ENCODE measurements at regions not wholly inside any gene's neighbourhood (a gene's known extent, or its start where the extent isn't known, plus 50 kb on each side); places are given as distances from the start of the nearest gene placed in this dataset.
A peak's percentile ranks its signal among the peaks of the same experiment; 100 is the strongest.

- H3K4me3 ChIP-seq (ENCODE audit: low read depth in 1 of 2, low read length in 2 of 2) = no peak overlapping the region
- H3K36me3 ChIP-seq (ENCODE audit: insufficient read depth, low read length) = no peaks in the 10 kb centered on the region
- H3K9ac ChIP-seq (ENCODE audit: low read length) = no peak overlapping the region
- no peak overlapping the region for H3K27ac ChIP-seq (ENCODE audit: low read depth, low read length)
- H3K27me3 ChIP-seq (ENCODE audit: control insufficient read depth in 1 of 2, insufficient read depth in 2 of 2, low read length in 2 of 2) = no peaks in the 10 kb centered on the region
- H3K9me3 ChIP-seq (ENCODE audit: low read length) = no peaks in the 10 kb centered on the region
- H3K4me1 ChIP-seq (ENCODE audit: insufficient read depth, low read length) = peaks cover 16% of the 10 kb centered on the region
Measured at GRCh38 chr12:19850346-19851065, 411.2 kb downstream of the AEBP2 start.

- Histone ChIP-seq H3K9ac (ENCODE audit: low read length) (no peak overlapping the region), H3K4me1 (ENCODE audit: insufficient read depth, low read length) (peaks cover 14% of the 10 kb centered on the region), H3K36me3 (ENCODE audit: insufficient read depth, low read length) (no peaks in the 10 kb centered on the region), H3K4me3 (ENCODE audit: low read depth in 1 of 2, low read length in 2 of 2) (no peak overlapping the region), H3K27ac (ENCODE audit: low read depth, low read length) (no peak overlapping the region), H3K9me3 (ENCODE audit: low read length) (no peaks in the 10 kb centered on the region), H3K27me3 (ENCODE audit: control insufficient read depth in 1 of 2, insufficient read depth in 2 of 2, low read length in 2 of 2) (no peaks in the 10 kb centered on the region)
Measured at GRCh38 chr12:19852100-19852855, 413.0 kb downstream of the AEBP2 start.

- no peak overlapping the region for H3K27ac ChIP-seq (ENCODE audit: low read depth, low read length)
- no peak overlapping the region for H3K9ac ChIP-seq (ENCODE audit: low read length)
- no peak overlapping the region for H3K4me3 ChIP-seq (ENCODE audit: low read depth in 1 of 2, low read length in 2 of 2)
- no peaks in the 10 kb centered on the region for H3K27me3 ChIP-seq (ENCODE audit: control insufficient read depth in 1 of 2, insufficient read depth in 2 of 2, low read length in 2 of 2)
- H3K36me3 ChIP-seq (ENCODE audit: insufficient read depth, low read length) = no peaks in the 10 kb centered on the region
- peaks cover 9% of the 10 kb centered on the region for H3K4me1 ChIP-seq (ENCODE audit: insufficient read depth, low read length)
- no peaks in the 10 kb centered on the region for H3K9me3 ChIP-seq (ENCODE audit: low read length)
Measured at GRCh38 chr12:19855851-19856250, 416.6 kb downstream of the AEBP2 start.

- no peak overlapping the region for H3K27ac ChIP-seq (ENCODE audit: low read depth, low read length)
Measured at GRCh38 chr12:19856389-19856788, 417.1 kb downstream of the AEBP2 start.

GRCh38 chr12:19857204-19857603 lies 417.9 kb downstream of the AEBP2 start:
- no peak overlapping the region for H3K27ac ChIP-seq (ENCODE audit: low read depth, low read length)
- no peaks in the 10 kb centered on the region for H3K9me3 ChIP-seq (ENCODE audit: low read length)
- H3K27me3 ChIP-seq (ENCODE audit: control insufficient read depth in 1 of 2, insufficient read depth in 2 of 2, low read length in 2 of 2) = no peaks in the 10 kb centered on the region
- no peaks in the 10 kb centered on the region for H3K36me3 ChIP-seq (ENCODE audit: insufficient read depth, low read length)
- H3K9ac ChIP-seq (ENCODE audit: low read length) = no peak overlapping the region
- no peak overlapping the region for H3K4me3 ChIP-seq (ENCODE audit: low read depth in 1 of 2, low read length in 2 of 2)
- peaks cover 9% of the 10 kb centered on the region for H3K4me1 ChIP-seq (ENCODE audit: insufficient read depth, low read length)

More at GRCh38 chr12:19856389-19856788, 417.1 kb downstream of the AEBP2 start:
- H3K36me3 ChIP-seq (ENCODE audit: insufficient read depth, low read length) = no peaks in the 10 kb centered on the region
- H3K27me3 ChIP-seq (ENCODE audit: control insufficient read depth in 1 of 2, insufficient read depth in 2 of 2, low read length in 2 of 2) = no peaks in the 10 kb centered on the region
- H3K9me3 ChIP-seq (ENCODE audit: low read length) = no peaks in the 10 kb centered on the region
- no peak overlapping the region for H3K9ac ChIP-seq (ENCODE audit: low read length)
- peak overlapping the region in 1 of 2 donors; percentile 16 for H3K4me3 ChIP-seq (ENCODE audit: low read depth in 1 of 2, low read length in 2 of 2)
- H3K4me1 ChIP-seq (ENCODE audit: insufficient read depth, low read length) = peaks cover 9% of the 10 kb centered on the region

GRCh38 chr12:19867151-19867550 lies 427.9 kb downstream of the AEBP2 start:
- Histone ChIP-seq H3K9ac (ENCODE audit: low read length) (no peak overlapping the region), H3K4me1 (ENCODE audit: insufficient read depth, low read length) (peaks cover 10% of the 10 kb centered on the region), H3K27ac (ENCODE audit: low read depth, low read length) (no peak overlapping the region), H3K27me3 (ENCODE audit: control insufficient read depth in 1 of 2, insufficient read depth in 2 of 2, low read length in 2 of 2) (no peaks in the 10 kb centered on the region), H3K9me3 (ENCODE audit: low read length) (no peaks in the 10 kb centered on the region), H3K36me3 (ENCODE audit: insufficient read depth, low read length) (no peaks in the 10 kb centered on the region), H3K4me3 (ENCODE audit: low read depth in 1 of 2, low read length in 2 of 2) (no peak overlapping the region)

GRCh38 chr12:19867970-19868369 lies 428.7 kb downstream of the AEBP2 start:
- H3K9me3 ChIP-seq (ENCODE audit: low read length) = no peaks in the 10 kb centered on the region
- H3K4me1 ChIP-seq (ENCODE audit: insufficient read depth, low read length) = peaks cover 10% of the 10 kb centered on the region
- no peaks in the 10 kb centered on the region for H3K27me3 ChIP-seq (ENCODE audit: control insufficient read depth in 1 of 2, insufficient read depth in 2 of 2, low read length in 2 of 2)
- no peak overlapping the region for H3K9ac ChIP-seq (ENCODE audit: low read length)
- no peaks in the 10 kb centered on the region for H3K36me3 ChIP-seq (ENCODE audit: insufficient read depth, low read length)
- H3K4me3 ChIP-seq (ENCODE audit: low read depth in 1 of 2, low read length in 2 of 2) = no peak overlapping the region
- no peak overlapping the region for H3K27ac ChIP-seq (ENCODE audit: low read depth, low read length)

- Histone ChIP-seq H3K27me3 (ENCODE audit: control insufficient read depth in 1 of 2, insufficient read depth in 2 of 2, low read length in 2 of 2) (no peaks in the 10 kb centered on the region), H3K9ac (ENCODE audit: low read length) (no peak overlapping the region), H3K27ac (ENCODE audit: low read depth, low read length) (no peak overlapping the region), H3K9me3 (ENCODE audit: low read length) (no peaks in the 10 kb centered on the region), H3K4me3 (ENCODE audit: low read depth in 1 of 2, low read length in 2 of 2) (no peak overlapping the region), H3K36me3 (ENCODE audit: insufficient read depth, low read length) (no peaks in the 10 kb centered on the region), H3K4me1 (ENCODE audit: insufficient read depth, low read length) (peaks cover 10% of the 10 kb centered on the region)
Measured at GRCh38 chr12:19869413-19869812, 430.1 kb downstream of the AEBP2 start.

GRCh38 chr12:19872621-19873540 lies 433.6 kb downstream of the AEBP2 start:
- no peaks in the 10 kb centered on the region for H3K9me3 ChIP-seq (ENCODE audit: low read length)
- H3K4me1 ChIP-seq (ENCODE audit: insufficient read depth, low read length) = peaks cover 6% of the 10 kb centered on the region
- no peak overlapping the region for H3K9ac ChIP-seq (ENCODE audit: low read length)
- H3K27me3 ChIP-seq (ENCODE audit: control insufficient read depth in 1 of 2, insufficient read depth in 2 of 2, low read length in 2 of 2) = no peaks in the 10 kb centered on the region
- no peaks in the 10 kb centered on the region for H3K36me3 ChIP-seq (ENCODE audit: insufficient read depth, low read length)
- H3K27ac ChIP-seq (ENCODE audit: low read depth, low read length) = no peak overlapping the region
- H3K4me3 ChIP-seq (ENCODE audit: low read depth in 1 of 2, low read length in 2 of 2) = no peak overlapping the region

GRCh38 chr12:19880076-19880475 lies 440.8 kb downstream of the AEBP2 start:
- Histone ChIP-seq H3K9ac (ENCODE audit: low read length) (no peak overlapping the region), H3K27me3 (ENCODE audit: control insufficient read depth in 1 of 2, insufficient read depth in 2 of 2, low read length in 2 of 2) (no peaks in the 10 kb centered on the region), H3K9me3 (ENCODE audit: low read length) (no peaks in the 10 kb centered on the region), H3K4me1 (ENCODE audit: insufficient read depth, low read length) (peaks cover 42% of the 10 kb centered on the region), H3K4me3 (ENCODE audit: low read depth in 1 of 2, low read length in 2 of 2) (no peak overlapping the region), H3K36me3 (ENCODE audit: insufficient read depth, low read length) (no peaks in the 10 kb centered on the region), H3K27ac (ENCODE audit: low read depth, low read length) (no peak overlapping the region)

- H3K4me1 ChIP-seq (ENCODE audit: insufficient read depth, low read length) = peaks cover 48% of the 10 kb centered on the region
Measured at GRCh38 chr12:19880721-19881120, 441.4 kb downstream of the AEBP2 start.

More at GRCh38 chr12:19880721-19881120, 441.4 kb downstream of the AEBP2 start:
- Histone ChIP-seq H3K27ac (ENCODE audit: low read depth, low read length) (no peak overlapping the region), H3K27me3 (ENCODE audit: control insufficient read depth in 1 of 2, insufficient read depth in 2 of 2, low read length in 2 of 2) (no peaks in the 10 kb centered on the region), H3K36me3 (ENCODE audit: insufficient read depth, low read length) (no peaks in the 10 kb centered on the region), H3K4me3 (ENCODE audit: low read depth in 1 of 2, low read length in 2 of 2) (no peak overlapping the region), H3K9me3 (ENCODE audit: low read length) (no peaks in the 10 kb centered on the region), H3K9ac (ENCODE audit: low read length) (no peak overlapping the region)

Data from muscle layer of colon (tissue), 2 donors.